HL-60 (cell line): ENCODE measurements at regions not wholly inside any gene's neighbourhood (a gene's known extent, or its start where the extent isn't known, plus 50 kb on each side); places are given as distances from the start of the nearest gene placed in this dataset.

ENCODE experiments used
- CTCF ChIP-seq: IDR thresholded peaks from one replicate; pipeline ENCODE4 v1.5.1; 2011; ENCODE audit warnings: low read length, control low read depth, inconsistent platforms; ENCODE audit not compliant: insufficient read depth
- GABPA ChIP-seq: IDR thresholded peaks from 2 replicates; pipeline ENCODE4 v1.6.1; 2012; ENCODE audit warnings: low read depth
- POLR2AphosphoS5 ChIP-seq: IDR thresholded peaks from 2 replicates; pipeline ENCODE4 v1.6.1; 2012; ENCODE audit warnings: low read depth
- REST ChIP-seq: IDR thresholded peaks from 2 replicates; pipeline ENCODE4 v1.6.1; 2012; ENCODE audit warnings: low read depth; ENCODE audit not compliant: insufficient replicate concordance
- SPI1 ChIP-seq: IDR thresholded peaks from 2 replicates; pipeline ENCODE4 v1.6.1; 2012; ENCODE audit warnings: low read depth, mild to moderate bottlenecking, borderline replicate concordance

- TF ChIP-seq CTCF (no peak), REST (no peak), POLR2AphosphoS5 (no peak), GABPA (no peak), SPI1 (no peak)
These were observed 489.3 kb downstream of the PIK3C3 start for GRCh38 chr18:42444349-42444748.
